ENCODE measurements at regions not wholly inside any gene's neighbourhood (a gene's known extent, or its start where the extent isn't known, plus 50 kb on each side); places are given as distances from the start of the nearest gene placed in this dataset.
A peak's percentile ranks its signal among the peaks of the same experiment; 100 is the strongest.

- DNase-seq, result no peak
These were observed 738.4 kb downstream of the MATN1 start for GRCh38 chr1:29984862-29985605.

- DNase-seq, result no peak
These were observed 739.1 kb downstream of the MATN1 start for GRCh38 chr1:29984166-29984861.

GRCh38 chr1:29983321-29983720 lies 740.1 kb downstream of the MATN1 start:
- no peak for DNase-seq

- DNase-seq, result no peak
These were observed 741.7 kb downstream of the MATN1 start for GRCh38 chr1:29981586-29982239.

- no peak for DNase-seq
These were observed 741.2 kb downstream of the PTPRU start for GRCh38 chr1:29977550-29977949.

- peak; percentile 65 for DNase-seq
These were observed 738.8 kb downstream of the PTPRU start for GRCh38 chr1:29975036-29975694.

GRCh38 chr1:29974316-29974724 lies 738.0 kb downstream of the PTPRU start:
- DNase-seq, result peak; percentile 89

GRCh38 chr1:29973406-29973805 lies 737.1 kb downstream of the PTPRU start:
- DNase-seq, result peak; percentile 20

GRCh38 chr1:29972421-29973053 lies 736.2 kb downstream of the PTPRU start:
- no peak for DNase-seq

GRCh38 chr1:29971703-29972102 lies 735.4 kb downstream of the PTPRU start:
- no peak for DNase-seq

- DNase-seq, result no peak
These were observed 734.5 kb downstream of the PTPRU start for GRCh38 chr1:29970747-29971325.

- no peak for DNase-seq
These were observed 733.3 kb downstream of the PTPRU start for GRCh38 chr1:29969576-29969975.

- no peak for DNase-seq
These were observed 730.9 kb downstream of the PTPRU start for GRCh38 chr1:29967261-29967660.

GRCh38 chr1:29966526-29967045 lies 730.3 kb downstream of the PTPRU start:
- no peak for DNase-seq

GRCh38 chr1:29964718-29965533 lies 728.6 kb downstream of the PTPRU start:
- DNase-seq, result no peak

- no peak for DNase-seq
These were observed 727.6 kb downstream of the PTPRU start for GRCh38 chr1:29963946-29964345.

GRCh38 chr1:29962831-29963247 lies 726.5 kb downstream of the PTPRU start:
- no peak for DNase-seq

GRCh38 chr1:29962336-29962735 lies 726.0 kb downstream of the PTPRU start:
- DNase-seq, result no peak

GRCh38 chr1:29961293-29962059 lies 725.2 kb downstream of the PTPRU start:
- no peak for DNase-seq

- DNase-seq, result no peak
These were observed 724.6 kb downstream of the PTPRU start for GRCh38 chr1:29960876-29961275.
